Suprapubic skin (tissue), 4 donors: ENCODE measurements at regions not wholly inside any gene's neighbourhood (a gene's known extent, or its start where the extent isn't known, plus 50 kb on each side); places are given as distances from the start of the nearest gene placed in this dataset.

Experiments
- CTCF ChIP-seq, 2 donors: fragments of 200-600 bp in 1 of 2; fragments of 450-650 bp in 1 of 2; sonication (generic) in 1 of 2; IDR thresholded peaks; one replicate each; pipeline ENCODE4 v1.5.1; 2016 to 2019; ENCODE audit warnings: antibody characterized with exemption in 2 of 2, mild to moderate bottlenecking in 1 of 2, moderate library complexity in 1 of 2
- EP300 ChIP-seq: sonication (generic); formaldehyde crosslinking; IDR thresholded peaks from one replicate; pipeline ENCODE4 v1.6.1; 2017; ENCODE audit warnings: antibody characterized with exemption
- POLR2AphosphoS5 ChIP-seq, 3 donors: sonication (generic); formaldehyde crosslinking; IDR thresholded peaks; one replicate each; pipeline ENCODE4 v1.6.1; 2017; ENCODE audit warnings: antibody characterized with exemption in 3 of 3

- TF ChIP-seq CTCF (IDR thresholded peaks at IDR 0.05), result no peak
- TF ChIP-seq POLR2AphosphoS5 (IDR thresholded peaks at IDR 0.05), result no peak
- TF ChIP-seq EP300, result no peak
These were observed 181.6 kb upstream of the TLE4 start for GRCh38 chr9:79390077-79390698.
